IMR-90 (cell line): ENCODE measurements at regions not wholly inside any gene's neighbourhood (a gene's known extent, or its start where the extent isn't known, plus 50 kb on each side); places are given as distances from the start of the nearest gene placed in this dataset.

Experiments used
- BHLHE40 ChIP-seq: fragments of 150-350 bp; IDR thresholded peaks from 2 replicates; pipeline ENCODE4 v1.6.1; 2016; ENCODE audit warnings: mild to moderate bottlenecking, low read depth, low read length
- ELK1 ChIP-seq: fragments of 150-350 bp; IDR thresholded peaks from 2 replicates; pipeline ENCODE4 v1.6.1; 2016; ENCODE audit warnings: low read depth, mild to moderate bottlenecking, low read length, moderate library complexity, borderline replicate concordance
- MXI1 ChIP-seq: IDR thresholded peaks from 2 replicates; pipeline ENCODE4 v1.6.1; 2012; ENCODE audit warnings: low read depth, mild to moderate bottlenecking, low read length, moderate library complexity, borderline replicate concordance
- POLR2A ChIP-seq: IDR thresholded peaks from 2 replicates; pipeline ENCODE4 v1.6.1; 2012; ENCODE audit warnings: mild to moderate bottlenecking, low read depth, low read length
- RAD21 ChIP-seq: IDR thresholded peaks from 2 replicates; pipeline ENCODE4 v1.6.1; 2012; ENCODE audit warnings: low read length, improper control_type of control experiment

- no peak for TF ChIP-seq ELK1
- TF ChIP-seq POLR2A: no peak
- TF ChIP-seq RAD21: no peak
- no peak for TF ChIP-seq MXI1
- TF ChIP-seq BHLHE40: no peak
These were observed 395.4 kb upstream of the LRRC7 start for GRCh38 chr1:69172003-69173000.
